Upper lobe of right lung (tissue), 1 donor: ENCODE measurements at regions not wholly inside any gene's neighbourhood (a gene's known extent, or its start where the extent isn't known, plus 50 kb on each side); places are given as distances from the start of the nearest gene placed in this dataset.
A peak's percentile ranks its signal among the peaks of the same experiment; 100 is the strongest.

Source experiments
- ATAC-seq: fragments of 200-7000 bp; cut with Tn5 transposase; one replicate; pipeline ENCODE4 v1.9.1; 2020; ENCODE audit warnings: mild to moderate bottlenecking, moderate library complexity
- DNase-seq: peaks from one replicate; pipeline ENCODE4 v3.0.0-alpha.2; 2020
- H3K27ac ChIP-seq: fragments of 200-600 bp; one replicate; pipeline ENCODE4 v1.8.0; 2022
- H3K27me3 ChIP-seq: fragments of 200-600 bp; one replicate; pipeline ENCODE4 v1.8.0; 2022; ENCODE audit warnings: mild to moderate bottlenecking
- H3K36me3 ChIP-seq: fragments of 200-600 bp; one replicate; pipeline ENCODE4 v1.8.0; 2022
- H3K4me1 ChIP-seq: fragments of 200-600 bp; one replicate; pipeline ENCODE4 v1.8.0; 2022
- H3K4me3 ChIP-seq: fragments of 200-600 bp; one replicate; pipeline ENCODE4 v1.8.0; 2022; ENCODE audit warnings: mild to moderate bottlenecking
- H3K9me3 ChIP-seq: fragments of 200-600 bp; one replicate; pipeline ENCODE4 v1.8.0; 2022
- CTCF ChIP-seq: fragments of 200-600 bp; IDR thresholded peaks from one replicate; pipeline ENCODE4 v1.8.0; 2022; ENCODE audit warnings: antibody characterized with exemption
- intact Hi-C: fragments of 100-400 bp; cut with DNase I; formaldehyde crosslinking; loops from one replicate; pipeline ENCODE4 v1.11.0; 2022
- donor health status: DM: no; HTN: yes; CAD: no; lungs with severe emphysema.

GRCh38 chrX:49773993-49774392 is 55.1 kb upstream of the PAGE4 start:
- no peaks in the 10 kb centered on the region for H3K36me3 ChIP-seq
- no peak overlapping the region for H3K4me3 ChIP-seq
- H3K27me3 ChIP-seq, result no peaks in the 10 kb centered on the region
- H3K4me1 ChIP-seq, result no peaks in the 10 kb centered on the region
- no peak for TF ChIP-seq CTCF
- DNase-seq (no peak), ATAC-seq (no peak)
- no peak overlapping the region for H3K27ac ChIP-seq
- H3K9me3 ChIP-seq, result no peaks in the 10 kb centered on the region
- intact Hi-C loops, result no loop called here

- Histone ChIP-seq H3K27me3 (no peaks in the 10 kb centered on the region), H3K4me3 (no peak overlapping the region), H3K27ac (no peak overlapping the region), H3K36me3 (no peaks in the 10 kb centered on the region), H3K9me3 (no peaks in the 10 kb centered on the region), H3K4me1 (no peaks in the 10 kb centered on the region)
- ATAC-seq (no peak), DNase-seq (no peak)
- TF ChIP-seq CTCF, result no peak
- intact Hi-C loops, result no loop called here
These were observed 61.9 kb upstream of the PAGE4 start for GRCh38 chrX:49767236-49767635.

GRCh38 chrX:49762175-49762720 is 66.5 kb upstream of the PAGE1 start:
- Histone ChIP-seq H3K27ac (no peak overlapping the region), H3K9me3 (no peaks in the 10 kb centered on the region), H3K36me3 (no peaks in the 10 kb centered on the region), H3K4me1 (no peaks in the 10 kb centered on the region), H3K27me3 (no peaks in the 10 kb centered on the region), H3K4me3 (no peak overlapping the region)
- no peak for TF ChIP-seq CTCF
- DNase-seq, result no peak
- intact Hi-C loops, result no loop called here
- no peak for ATAC-seq

GRCh38 chrX:49761481-49761880 is 65.7 kb upstream of the PAGE1 start:
- DNase-seq, result no peak
- ATAC-seq, result no peak
- Histone ChIP-seq H3K27me3 (no peaks in the 10 kb centered on the region), H3K4me3 (no peak overlapping the region), H3K36me3 (no peaks in the 10 kb centered on the region), H3K27ac (no peak overlapping the region), H3K4me1 (no peaks in the 10 kb centered on the region), H3K9me3 (no peaks in the 10 kb centered on the region)
- intact Hi-C loops, result no loop called here
- TF ChIP-seq CTCF, result peak; percentile 51

GRCh38 chrX:49760290-49760890 is 64.6 kb upstream of the PAGE1 start:
- Histone ChIP-seq H3K36me3 (no peaks in the 10 kb centered on the region), H3K4me3 (no peak overlapping the region), H3K4me1 (no peaks in the 10 kb centered on the region), H3K27ac (no peak overlapping the region), H3K9me3 (no peaks in the 10 kb centered on the region), H3K27me3 (no peaks in the 10 kb centered on the region)
- ATAC-seq, result no peak
- intact Hi-C loops, result no loop called here
- no peak for DNase-seq
- TF ChIP-seq CTCF, result no peak

- Histone ChIP-seq H3K27ac (no peak overlapping the region), H3K4me1 (no peaks in the 10 kb centered on the region), H3K36me3 (no peaks in the 10 kb centered on the region), H3K27me3 (no peaks in the 10 kb centered on the region), H3K4me3 (no peak overlapping the region), H3K9me3 (no peaks in the 10 kb centered on the region)
- intact Hi-C loops, result no loop called here
- no peak for TF ChIP-seq CTCF
- DNase-seq (no peak), ATAC-seq (no peak)
These were observed 60.9 kb upstream of the PAGE1 start for GRCh38 chrX:49756692-49757091.
